Skeletal muscle satellite cell (primary cell): ENCODE measurements at regions not wholly inside any gene's neighbourhood (a gene's known extent, or its start where the extent isn't known, plus 50 kb on each side); places are given as distances from the start of the nearest gene placed in this dataset.

Experiments used
- H3K27me3 ChIP-seq: 2 replicates; pipeline ENCODE4 v1.7.0; 2013; ENCODE audit warnings: low read length; ENCODE audit not compliant: control insufficient read depth, insufficient read depth
- H3K36me3 ChIP-seq: 2 replicates; pipeline ENCODE4 v1.7.0; 2013; ENCODE audit warnings: mild to moderate bottlenecking, control low read depth, low read length; ENCODE audit not compliant: insufficient read depth
- H3K4me1 ChIP-seq: 2 replicates; pipeline ENCODE4 v1.7.0; 2013; ENCODE audit warnings: low read length; ENCODE audit not compliant: control insufficient read depth, insufficient read depth
- H3K4me2 ChIP-seq: 2 replicates; pipeline ENCODE4 v1.7.0; 2013; ENCODE audit warnings: mild to moderate bottlenecking, low read length
- H3K4me3 ChIP-seq: 2 replicates; pipeline ENCODE4 v1.7.0; 2013; ENCODE audit warnings: low read length
- H3K9ac ChIP-seq: 2 replicates; pipeline ENCODE4 v1.7.0; 2013; ENCODE audit warnings: mild to moderate bottlenecking, low read depth, low read length, moderate library complexity
- H3K9me3 ChIP-seq: replicated peaks from 2 replicates; pipeline ENCODE4 v1.7.0; 2013; ENCODE audit warnings: mild to moderate bottlenecking, control low read depth, low read length

DNA sequence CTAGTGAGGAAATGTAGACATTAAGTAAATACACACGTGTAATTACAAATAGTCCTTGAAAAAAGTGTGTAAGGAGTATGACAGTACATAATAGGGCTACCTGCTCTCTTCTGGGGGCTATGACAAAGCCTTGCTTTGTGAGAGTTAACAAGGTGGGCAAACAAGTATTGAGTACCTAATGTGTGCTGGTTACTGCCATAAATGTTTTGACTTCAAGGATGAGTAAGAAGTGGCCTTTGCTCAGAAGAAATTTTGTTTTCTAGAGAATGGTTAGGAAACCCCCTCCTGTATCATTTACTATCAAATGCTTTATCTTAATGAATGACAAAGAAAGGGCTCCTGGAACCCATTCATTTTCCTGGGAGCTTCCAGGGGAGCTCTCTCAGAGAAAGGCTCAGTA lies 167.0 kb upstream of the CASK start:
- no peaks in the 10 kb centered on the region for H3K4me1 ChIP-seq
- no peaks in the 10 kb centered on the region for H3K9me3 ChIP-seq

DNA sequence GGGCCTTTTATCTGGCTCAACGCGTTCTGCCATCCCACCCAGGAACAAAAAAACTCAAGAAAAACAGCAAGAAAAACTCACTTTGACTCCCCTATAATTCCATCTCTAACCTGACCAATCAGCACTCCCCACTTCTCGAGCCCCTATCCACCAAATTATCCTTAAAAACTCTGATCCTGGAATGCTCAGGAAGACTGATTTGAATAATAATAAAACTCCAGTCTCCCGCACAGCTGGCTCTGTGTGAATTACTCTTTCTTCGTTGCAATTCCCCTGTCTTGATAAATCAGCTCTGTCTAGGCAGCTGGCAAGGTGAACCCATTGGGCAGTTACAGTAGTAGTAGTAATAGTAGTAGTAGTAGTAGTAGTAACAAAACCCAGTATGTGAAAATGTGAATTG lies 165.7 kb upstream of the CASK start:
- H3K36me3 ChIP-seq: no peaks in the 10 kb centered on the region
- no peaks in the 10 kb centered on the region for H3K9me3 ChIP-seq
- H3K9ac ChIP-seq: no peak overlapping the region
- H3K27me3 ChIP-seq: peaks cover 4% of the 10 kb centered on the region
- H3K4me1 ChIP-seq: no peaks in the 10 kb centered on the region
- no peak overlapping the region for H3K4me2 ChIP-seq
- no peak overlapping the region for H3K4me3 ChIP-seq

More for the DNA sequence above, 167.0 kb upstream of the CASK start:
- H3K4me2 ChIP-seq: no peak overlapping the region
- H3K9ac ChIP-seq: no peak overlapping the region
- H3K27me3 ChIP-seq: no peaks in the 10 kb centered on the region
- H3K36me3 ChIP-seq: no peaks in the 10 kb centered on the region
- H3K4me3 ChIP-seq: no peak overlapping the region

DNA sequence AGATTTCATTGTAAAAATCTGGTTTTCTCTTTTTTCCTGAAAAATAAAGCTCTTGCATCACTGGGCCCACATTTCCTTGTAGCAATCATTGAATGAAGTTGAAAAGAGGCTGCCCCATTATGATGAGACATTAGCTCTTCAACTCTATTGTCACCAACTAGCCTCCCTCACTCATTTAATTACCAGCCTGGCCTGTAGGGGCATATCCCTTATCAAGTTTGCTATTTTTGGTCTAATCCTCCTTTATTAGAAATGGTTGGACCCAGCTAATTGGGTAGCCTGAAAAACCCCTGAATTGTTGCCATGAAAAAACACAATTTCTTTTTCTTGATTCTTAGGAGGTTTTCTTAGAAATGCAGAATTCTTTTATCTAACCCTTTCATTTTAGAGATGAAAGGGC lies 164.6 kb upstream of the CASK start:
- no peak overlapping the region for H3K4me3 ChIP-seq
- no peaks in the 10 kb centered on the region for H3K4me1 ChIP-seq
- no peaks in the 10 kb centered on the region for H3K36me3 ChIP-seq
- H3K9me3 ChIP-seq: no peaks in the 10 kb centered on the region
- peaks cover 4% of the 10 kb centered on the region for H3K27me3 ChIP-seq
- H3K4me2 ChIP-seq: no peak overlapping the region
- H3K9ac ChIP-seq: no peak overlapping the region

DNA sequence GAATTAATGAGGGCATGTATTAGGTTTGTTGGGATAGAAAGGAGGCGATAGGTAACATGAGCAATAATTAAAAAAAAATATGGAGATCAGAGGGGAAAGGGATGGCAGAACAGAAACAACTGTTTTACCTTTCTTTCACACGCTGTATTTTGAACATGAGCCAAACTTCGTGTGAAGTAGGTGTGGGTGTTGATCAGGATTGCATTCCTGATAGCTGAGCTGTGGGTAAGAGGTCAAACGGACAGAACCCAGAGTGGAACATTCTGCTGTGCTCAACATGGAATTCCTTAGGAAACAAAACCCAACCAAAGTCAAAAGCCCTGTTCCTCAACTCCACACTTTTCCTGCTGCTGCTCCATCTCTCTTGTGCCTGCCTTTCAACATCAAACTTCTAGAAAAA lies 162.5 kb upstream of the CASK start:
- Histone ChIP-seq H3K4me2 (no peak overlapping the region), H3K27me3 (peaks cover 4% of the 10 kb centered on the region), H3K9ac (no peak overlapping the region), H3K4me1 (no peaks in the 10 kb centered on the region), H3K4me3 (no peak overlapping the region), H3K36me3 (no peaks in the 10 kb centered on the region), H3K9me3 (no peaks in the 10 kb centered on the region)

DNA sequence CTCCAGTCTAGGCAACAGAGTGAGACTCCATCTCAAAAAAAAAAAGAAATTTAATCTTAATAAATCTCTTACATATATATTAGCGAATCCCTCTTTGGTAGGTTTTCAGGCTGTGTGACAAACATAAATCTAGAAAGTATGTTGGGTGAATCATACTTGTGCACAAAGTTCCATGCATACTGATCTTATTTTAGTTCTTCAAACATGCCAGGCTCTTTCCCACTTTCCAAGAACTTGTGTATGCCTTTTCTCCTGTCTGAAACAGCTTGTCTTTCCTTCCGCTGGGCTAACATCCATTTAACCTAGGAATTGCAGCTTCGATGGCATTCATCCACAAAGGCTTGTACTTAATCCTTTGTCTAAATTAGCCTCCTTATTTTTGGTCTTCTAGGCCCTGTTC lies 156.6 kb upstream of the CASK start:
- no peak overlapping the region for H3K9ac ChIP-seq
- H3K4me2 ChIP-seq: no peak overlapping the region
- no peaks in the 10 kb centered on the region for H3K36me3 ChIP-seq
- no peak overlapping the region for H3K4me3 ChIP-seq
- H3K9me3 ChIP-seq: no peaks in the 10 kb centered on the region
- H3K27me3 ChIP-seq: peaks cover 2% of the 10 kb centered on the region
- no peaks in the 10 kb centered on the region for H3K4me1 ChIP-seq

DNA sequence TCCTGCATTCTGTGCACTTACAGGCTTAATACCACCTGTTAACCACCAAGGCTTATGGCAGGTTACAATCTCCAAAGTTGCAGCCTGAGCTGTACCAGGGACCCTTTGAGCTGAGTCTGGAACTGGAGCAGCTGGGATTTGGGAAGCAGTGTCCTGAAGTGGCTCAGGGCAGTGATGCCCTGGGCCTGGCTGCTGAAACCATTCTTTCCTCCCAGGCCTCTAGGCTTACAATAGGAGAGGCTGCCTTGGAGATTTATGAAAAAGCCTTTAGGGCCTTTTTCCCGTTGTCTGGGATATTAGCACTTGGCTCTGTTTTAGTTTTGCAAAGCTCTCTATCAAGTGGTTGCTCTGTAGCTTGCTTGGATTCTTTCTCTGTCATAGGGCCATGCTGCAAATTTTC lies 154.3 kb upstream of the CASK start:
- Histone ChIP-seq H3K4me3 (no peak overlapping the region), H3K36me3 (no peaks in the 10 kb centered on the region), H3K9me3 (no peaks in the 10 kb centered on the region), H3K9ac (no peak overlapping the region), H3K4me1 (no peaks in the 10 kb centered on the region), H3K4me2 (no peak overlapping the region), H3K27me3 (peaks cover 5% of the 10 kb centered on the region)

DNA sequence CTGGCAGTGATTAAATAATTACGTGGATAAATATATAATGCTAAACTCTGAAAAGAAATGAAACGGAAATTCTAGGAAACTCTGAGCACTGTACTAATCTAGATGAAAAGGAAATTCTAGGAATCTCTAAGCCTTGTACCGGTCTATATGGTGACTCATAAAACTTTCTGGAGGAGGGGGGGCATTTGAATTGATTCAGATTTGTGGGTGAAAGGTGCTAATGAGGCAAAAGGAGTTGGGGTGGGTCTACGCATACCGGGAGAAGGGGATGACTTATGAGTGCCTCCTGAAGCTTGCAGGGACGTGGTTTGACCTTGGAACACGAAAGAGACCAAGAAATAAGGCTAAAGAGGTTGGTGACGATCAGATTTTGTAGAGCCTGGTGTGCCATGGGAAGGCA lies 151.7 kb upstream of the CASK start:
- Histone ChIP-seq H3K9ac (no peak overlapping the region), H3K4me3 (no peak overlapping the region), H3K4me1 (no peaks in the 10 kb centered on the region), H3K27me3 (peaks cover 5% of the 10 kb centered on the region), H3K36me3 (no peaks in the 10 kb centered on the region), H3K4me2 (no peak overlapping the region), H3K9me3 (no peaks in the 10 kb centered on the region)

DNA sequence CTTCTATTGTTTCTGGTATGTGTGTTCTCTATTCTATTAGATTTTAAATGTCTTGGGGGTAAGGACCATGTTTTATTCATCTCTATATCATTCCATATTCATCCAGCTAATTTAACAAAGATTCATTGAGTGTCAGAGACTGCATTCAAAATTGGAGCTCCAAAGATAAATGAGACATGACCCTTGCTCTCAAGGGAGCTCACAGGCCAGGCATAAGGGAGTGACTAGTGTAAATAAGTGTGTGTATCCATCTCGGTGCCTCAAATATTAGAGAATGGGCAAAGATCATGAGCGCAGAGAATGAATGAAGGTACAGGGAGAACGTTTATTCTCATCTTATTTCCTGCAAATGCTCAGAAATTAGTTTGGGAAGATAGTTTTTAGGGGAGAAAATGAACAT lies 150.1 kb upstream of the CASK start:
- H3K9ac ChIP-seq: no peak overlapping the region
- H3K4me1 ChIP-seq: no peaks in the 10 kb centered on the region
- no peaks in the 10 kb centered on the region for H3K9me3 ChIP-seq
- no peak overlapping the region for H3K4me2 ChIP-seq
- no peaks in the 10 kb centered on the region for H3K36me3 ChIP-seq
- peaks cover 5% of the 10 kb centered on the region for H3K27me3 ChIP-seq
- no peak overlapping the region for H3K4me3 ChIP-seq

DNA sequence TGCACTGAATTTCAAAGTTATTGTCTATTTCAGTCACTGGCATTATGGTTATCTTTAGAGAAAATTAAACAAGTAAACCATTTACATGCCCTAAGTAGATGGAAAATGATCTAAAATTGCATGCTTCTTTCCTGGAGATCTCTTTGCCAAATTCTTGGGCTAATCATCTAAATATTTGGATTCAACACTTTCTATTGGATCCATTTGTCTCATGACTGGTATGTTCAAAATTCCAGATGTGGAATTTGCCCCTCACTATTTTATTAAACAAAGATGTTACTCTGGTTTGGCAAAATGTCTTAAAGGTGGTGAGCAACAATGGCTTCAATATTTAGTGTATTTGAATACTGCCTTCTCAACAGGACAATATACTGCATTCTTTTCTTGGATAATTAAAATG lies 147.5 kb upstream of the CASK start:
- H3K36me3 ChIP-seq: no peaks in the 10 kb centered on the region
- H3K9me3 ChIP-seq: no peaks in the 10 kb centered on the region
- H3K9ac ChIP-seq: no peak overlapping the region
- H3K4me2 ChIP-seq: no peak overlapping the region
- H3K4me3 ChIP-seq: no peak overlapping the region
- H3K4me1 ChIP-seq: no peaks in the 10 kb centered on the region
- peaks cover 5% of the 10 kb centered on the region for H3K27me3 ChIP-seq

DNA sequence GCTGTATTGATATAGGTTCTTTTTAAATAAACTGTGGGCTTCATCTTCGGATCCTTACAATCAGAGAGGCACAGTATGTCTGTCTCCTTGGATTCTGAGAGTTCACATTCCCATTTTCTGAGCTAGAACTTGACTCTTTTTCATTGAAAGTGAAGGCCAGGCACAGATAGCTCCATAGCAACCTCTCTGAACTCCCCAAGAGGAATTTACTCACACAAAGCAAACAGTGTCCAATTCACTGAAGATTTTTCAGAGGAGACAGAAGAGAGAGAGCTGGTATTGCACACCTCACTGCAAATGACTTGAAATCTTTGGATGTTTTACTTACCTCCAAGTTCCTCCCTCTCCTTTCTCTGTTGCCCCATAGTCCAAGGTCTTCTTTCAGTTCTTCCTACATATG lies 130.9 kb upstream of the CASK start:
- no peaks in the 10 kb centered on the region for H3K9me3 ChIP-seq

DNA sequence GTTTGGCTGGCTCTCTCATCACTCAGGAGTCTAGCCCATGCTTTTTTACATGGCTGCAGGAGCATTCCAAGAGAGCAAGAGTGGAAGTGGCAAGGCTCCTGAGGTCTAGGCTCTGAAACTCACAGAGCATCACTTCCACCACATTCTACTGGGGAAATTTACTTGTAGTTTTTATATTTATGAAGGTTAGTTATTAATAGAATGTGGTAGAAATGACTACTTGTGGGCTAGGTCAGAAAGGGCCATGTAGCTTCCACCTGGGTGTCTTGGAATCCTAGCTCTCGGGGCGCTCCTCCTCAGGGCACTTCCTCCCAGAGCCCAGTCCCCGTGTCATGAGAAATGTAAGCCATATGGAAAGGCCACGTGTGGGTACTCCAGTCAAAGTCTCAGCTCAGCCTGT lies 127.0 kb upstream of the CASK start:
- Histone ChIP-seq H3K4me1 (no peaks in the 10 kb centered on the region), H3K4me3 (no peak overlapping the region), H3K27me3 (no peaks in the 10 kb centered on the region), H3K9me3 (no peaks in the 10 kb centered on the region), H3K36me3 (no peaks in the 10 kb centered on the region), H3K9ac (no peak overlapping the region), H3K4me2 (no peak overlapping the region)

More for the DNA sequence above, 130.9 kb upstream of the CASK start:
- no peaks in the 10 kb centered on the region for H3K27me3 ChIP-seq
- H3K36me3 ChIP-seq: no peaks in the 10 kb centered on the region
- no peak overlapping the region for H3K9ac ChIP-seq
- no peak overlapping the region for H3K4me3 ChIP-seq
- H3K4me1 ChIP-seq: no peaks in the 10 kb centered on the region
- H3K4me2 ChIP-seq: no peak overlapping the region

DNA sequence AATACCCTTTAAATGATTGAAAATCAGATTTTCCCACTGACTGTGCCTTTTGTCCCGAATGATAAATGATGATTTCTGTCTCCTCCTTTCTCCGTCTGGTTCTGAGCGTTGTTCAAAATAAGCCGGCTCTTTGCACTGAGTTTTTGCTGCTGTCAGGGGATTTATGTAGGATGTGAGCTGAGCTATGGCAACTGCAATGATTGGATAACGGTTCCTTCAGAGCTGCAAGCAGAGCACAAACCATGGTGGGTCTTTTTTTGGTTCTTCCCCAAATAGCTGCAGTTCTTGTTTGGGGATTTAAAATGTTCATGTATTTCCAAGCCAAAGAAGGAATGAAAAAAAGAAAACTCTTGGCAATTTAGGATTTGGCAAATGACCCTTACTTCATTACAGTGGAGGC lies 124.5 kb upstream of the CASK start:
- Histone ChIP-seq H3K36me3 (no peaks in the 10 kb centered on the region), H3K4me3 (no peak overlapping the region), H3K9me3 (no peaks in the 10 kb centered on the region), H3K9ac (no peak overlapping the region), H3K4me2 (no peak overlapping the region), H3K4me1 (no peaks in the 10 kb centered on the region), H3K27me3 (no peaks in the 10 kb centered on the region)
